ENCODE measurements at regions not wholly inside any gene's neighbourhood (a gene's known extent, or its start where the extent isn't known, plus 50 kb on each side); places are given as distances from the start of the nearest gene placed in this dataset.
"Not testable (repeated sequence)": the region's sequence is repeated elsewhere in the genome, so short reads cannot be mapped to it uniquely, and the experiment has no call there.

GRCh38 chr3:3305841-3306240 is 126.3 kb upstream of the CRBN start:
- TF ChIP-seq CTCF (IDR thresholded peaks at IDR 0.05): no peak

GRCh38 chr3:3305084-3305483 is 125.6 kb upstream of the CRBN start:
- ATAC-seq (ENCODE audit: low FRiP score) (no peak), DNase-seq (ENCODE audit: low spot score) (no peak)
- TF ChIP-seq CTCF (IDR thresholded peaks at IDR 0.05): no peak

More at GRCh38 chr3:3305841-3306240, 126.3 kb upstream of the CRBN start:
- ATAC-seq (ENCODE audit: low FRiP score): no peak
- DNase-seq (ENCODE audit: low spot score): no peak

- no peak for TF ChIP-seq CTCF (IDR thresholded peaks at IDR 0.05)
- DNase-seq (ENCODE audit: low spot score) (no peak), ATAC-seq (ENCODE audit: low FRiP score) (no peak)
These were observed 124.1 kb upstream of the CRBN start for GRCh38 chr3:3303636-3304035.

GRCh38 chr3:3302964-3303363 is 123.5 kb upstream of the CRBN start:
- ATAC-seq (ENCODE audit: low FRiP score): no peak
- no peak for DNase-seq (ENCODE audit: low spot score)
- no peak for TF ChIP-seq CTCF (IDR thresholded peaks at IDR 0.05)

GRCh38 chr3:3301476-3301875 is 122.0 kb upstream of the CRBN start:
- ATAC-seq (ENCODE audit: low FRiP score): no peak
- no peak for DNase-seq (ENCODE audit: low spot score)
- TF ChIP-seq CTCF (IDR thresholded peaks at IDR 0.05): no peak

GRCh38 chr3:3296979-3297381 is 117.5 kb upstream of the CRBN start:
- TF ChIP-seq CTCF (IDR thresholded peaks at IDR 0.05): no peak
- no peak for DNase-seq (ENCODE audit: low spot score)
- no peak for ATAC-seq (ENCODE audit: low FRiP score)

- TF ChIP-seq CTCF (IDR thresholded peaks at IDR 0.05): no peak
- ATAC-seq (ENCODE audit: low FRiP score) (no peak), DNase-seq (ENCODE audit: low spot score) (no peak)
These were observed 116.1 kb upstream of the CRBN start for GRCh38 chr3:3295586-3295985.

GRCh38 chr3:3291756-3292283 is 112.3 kb upstream of the CRBN start:
- not testable (repeated sequence) for DNase-seq (ENCODE audit: low spot score); ATAC-seq (ENCODE audit: low FRiP score)

All from omental fat pad (tissue), 3 donors.